ENCODE measurements at regions not wholly inside any gene's neighbourhood (a gene's known extent, or its start where the extent isn't known, plus 50 kb on each side); places are given as distances from the start of the nearest gene placed in this dataset.

GRCh38 chr20:62562831-62563230, 79.5 kb upstream of the SLCO4A1 start:
- H3K27me3 Mint-ChIP-seq, result peaks cover 37% of the 10 kb centered on the region
- H3K36me3 Mint-ChIP-seq (ENCODE audit: low read depth), result no peaks in the 10 kb centered on the region
- H3K4me3 Mint-ChIP-seq, result no peak overlapping the region
- no peaks in the 10 kb centered on the region for H3K9me3 Mint-ChIP-seq
- intact Hi-C loops (cut with micrococcal nuclease), result no loop called here
- peaks cover 7% of the 10 kb centered on the region for H3K4me1 Mint-ChIP-seq (ENCODE audit: low read depth)
- no peak overlapping the region for H3K27ac Mint-ChIP-seq

- Mint-ChIP-seq H3K27ac (no peak overlapping the region), H3K4me3 (no peak overlapping the region), H3K4me1 (ENCODE audit: low read depth) (peaks cover 7% of the 10 kb centered on the region), H3K27me3 (peaks cover 33% of the 10 kb centered on the region), H3K36me3 (ENCODE audit: low read depth) (no peaks in the 10 kb centered on the region), H3K9me3 (no peaks in the 10 kb centered on the region)
- intact Hi-C loops (cut with micrococcal nuclease), result no loop called here
Measured at GRCh38 chr20:62563561-62563960, 78.7 kb upstream of the SLCO4A1 start.

- intact Hi-C loops (cut with micrococcal nuclease), result no loop called here
Measured at GRCh38 chr20:62564456-62565245, 77.7 kb upstream of the SLCO4A1 start.

GRCh38 chr20:62566266-62566665, 76.0 kb upstream of the SLCO4A1 start:
- Mint-ChIP-seq H3K36me3 (ENCODE audit: low read depth) (no peaks in the 10 kb centered on the region), H3K9me3 (no peaks in the 10 kb centered on the region), H3K4me3 (no peak overlapping the region), H3K27me3 (peaks cover 47% of the 10 kb centered on the region), H3K27ac (no peak overlapping the region), H3K4me1 (ENCODE audit: low read depth) (peaks cover 5% of the 10 kb centered on the region)
- intact Hi-C loops (cut with micrococcal nuclease), result no loop called here

More at GRCh38 chr20:62564456-62565245, 77.7 kb upstream of the SLCO4A1 start:
- Mint-ChIP-seq H3K27me3 (peaks cover 39% of the 10 kb centered on the region), H3K9me3 (no peaks in the 10 kb centered on the region), H3K4me1 (ENCODE audit: low read depth) (peaks cover 7% of the 10 kb centered on the region), H3K36me3 (ENCODE audit: low read depth) (no peaks in the 10 kb centered on the region), H3K27ac (no peak overlapping the region), H3K4me3 (no peak overlapping the region)

GRCh38 chr20:62566771-62567170, 75.5 kb upstream of the SLCO4A1 start:
- Mint-ChIP-seq H3K4me1 (ENCODE audit: low read depth) (no peaks in the 10 kb centered on the region), H3K36me3 (ENCODE audit: low read depth) (no peaks in the 10 kb centered on the region), H3K27ac (no peak overlapping the region), H3K9me3 (peaks cover under 1% of the 10 kb centered on the region), H3K4me3 (no peak overlapping the region), H3K27me3 (peaks cover 42% of the 10 kb centered on the region)
- intact Hi-C loops (cut with micrococcal nuclease), result no loop called here

- no peak overlapping the region for H3K4me3 Mint-ChIP-seq
- H3K9me3 Mint-ChIP-seq, result peaks cover 7% of the 10 kb centered on the region
- peaks cover 39% of the 10 kb centered on the region for H3K27me3 Mint-ChIP-seq
- H3K27ac Mint-ChIP-seq, result no peak overlapping the region
- intact Hi-C loops (cut with micrococcal nuclease), result no loop called here
- H3K36me3 Mint-ChIP-seq (ENCODE audit: low read depth), result no peaks in the 10 kb centered on the region
- no peaks in the 10 kb centered on the region for H3K4me1 Mint-ChIP-seq (ENCODE audit: low read depth)
Measured at GRCh38 chr20:62567246-62568044, 74.9 kb upstream of the SLCO4A1 start.

GRCh38 chr20:62568045-62568389, 74.3 kb upstream of the SLCO4A1 start:
- no peaks in the 10 kb centered on the region for H3K36me3 Mint-ChIP-seq (ENCODE audit: low read depth)

GRCh38 chr20:62569615-62570014, 72.7 kb upstream of the SLCO4A1 start:
- H3K27ac Mint-ChIP-seq, result no peak overlapping the region
- H3K27me3 Mint-ChIP-seq, result peaks cover 46% of the 10 kb centered on the region
- H3K36me3 Mint-ChIP-seq (ENCODE audit: low read depth), result no peaks in the 10 kb centered on the region
- H3K4me1 Mint-ChIP-seq (ENCODE audit: low read depth), result no peaks in the 10 kb centered on the region
- intact Hi-C loops (cut with micrococcal nuclease), result no loop called here
- H3K9me3 Mint-ChIP-seq, result peaks cover 7% of the 10 kb centered on the region
- H3K4me3 Mint-ChIP-seq, result no peak overlapping the region

More at GRCh38 chr20:62568045-62568389, 74.3 kb upstream of the SLCO4A1 start:
- Mint-ChIP-seq H3K4me3 (no peak overlapping the region), H3K27ac (no peak overlapping the region), H3K9me3 (peaks cover 7% of the 10 kb centered on the region), H3K4me1 (ENCODE audit: low read depth) (no peaks in the 10 kb centered on the region), H3K27me3 (peaks cover 40% of the 10 kb centered on the region)
- intact Hi-C loops (cut with micrococcal nuclease), result no loop called here

GRCh38 chr20:62570403-62570802, 71.9 kb upstream of the SLCO4A1 start:
- Mint-ChIP-seq H3K27me3 (peaks cover 52% of the 10 kb centered on the region), H3K36me3 (ENCODE audit: low read depth) (no peaks in the 10 kb centered on the region), H3K27ac (no peak overlapping the region), H3K9me3 (peaks cover 7% of the 10 kb centered on the region), H3K4me1 (ENCODE audit: low read depth) (no peaks in the 10 kb centered on the region), H3K4me3 (no peak overlapping the region)
- intact Hi-C loops (cut with micrococcal nuclease), result no loop called here

GRCh38 chr20:62570897-62571668, 71.2 kb upstream of the SLCO4A1 start:
- Mint-ChIP-seq H3K4me3 (no peak overlapping the region), H3K27me3 (peaks cover 57% of the 10 kb centered on the region)
- intact Hi-C loops (cut with micrococcal nuclease), result no loop called here

GRCh38 chr20:62571669-62572344, 70.5 kb upstream of the SLCO4A1 start:
- intact Hi-C loops (cut with micrococcal nuclease), result no loop called here
- Mint-ChIP-seq H3K4me3 (no peak overlapping the region), H3K27me3 (peaks cover 60% of the 10 kb centered on the region), H3K27ac (no peak overlapping the region), H3K36me3 (ENCODE audit: low read depth) (no peaks in the 10 kb centered on the region), H3K4me1 (ENCODE audit: low read depth) (no peaks in the 10 kb centered on the region), H3K9me3 (peaks cover 7% of the 10 kb centered on the region)

More at GRCh38 chr20:62570897-62571668, 71.2 kb upstream of the SLCO4A1 start:
- H3K27ac Mint-ChIP-seq, result no peak overlapping the region
- no peaks in the 10 kb centered on the region for H3K4me1 Mint-ChIP-seq (ENCODE audit: low read depth)
- peaks cover 7% of the 10 kb centered on the region for H3K9me3 Mint-ChIP-seq
- no peaks in the 10 kb centered on the region for H3K36me3 Mint-ChIP-seq (ENCODE audit: low read depth)

GRCh38 chr20:62572980-62573379, 69.3 kb upstream of the SLCO4A1 start:
- Mint-ChIP-seq H3K9me3 (peaks cover 7% of the 10 kb centered on the region), H3K27ac (no peak overlapping the region), H3K27me3 (peaks cover 69% of the 10 kb centered on the region), H3K4me3 (no peak overlapping the region), H3K36me3 (ENCODE audit: low read depth) (no peaks in the 10 kb centered on the region), H3K4me1 (ENCODE audit: low read depth) (no peaks in the 10 kb centered on the region)
- intact Hi-C loops (cut with micrococcal nuclease), result no loop called here

GRCh38 chr20:62573817-62574216, 68.5 kb upstream of the SLCO4A1 start:
- Mint-ChIP-seq H3K27me3 (peaks cover 77% of the 10 kb centered on the region), H3K27ac (no peak overlapping the region), H3K9me3 (peaks cover 7% of the 10 kb centered on the region), H3K4me3 (no peak overlapping the region), H3K4me1 (ENCODE audit: low read depth) (peaks cover 2% of the 10 kb centered on the region), H3K36me3 (ENCODE audit: low read depth) (no peaks in the 10 kb centered on the region)
- intact Hi-C loops (cut with micrococcal nuclease), result no loop called here

Data from dendritic cell treated with granulocyte-macrophage colony-stimulating factor and Interleukin-4, amounts not matched to agents 40 ng/mL and 50 ng/mL, for 4 days (primary cell).